ENCODE measurements at regions not wholly inside any gene's neighbourhood (a gene's known extent, or its start where the extent isn't known, plus 50 kb on each side); places are given as distances from the start of the nearest gene placed in this dataset.
"Not testable (repeated sequence)": the region's sequence is repeated elsewhere in the genome, so short reads cannot be mapped to it uniquely, and the experiment has no call there.

DNA sequence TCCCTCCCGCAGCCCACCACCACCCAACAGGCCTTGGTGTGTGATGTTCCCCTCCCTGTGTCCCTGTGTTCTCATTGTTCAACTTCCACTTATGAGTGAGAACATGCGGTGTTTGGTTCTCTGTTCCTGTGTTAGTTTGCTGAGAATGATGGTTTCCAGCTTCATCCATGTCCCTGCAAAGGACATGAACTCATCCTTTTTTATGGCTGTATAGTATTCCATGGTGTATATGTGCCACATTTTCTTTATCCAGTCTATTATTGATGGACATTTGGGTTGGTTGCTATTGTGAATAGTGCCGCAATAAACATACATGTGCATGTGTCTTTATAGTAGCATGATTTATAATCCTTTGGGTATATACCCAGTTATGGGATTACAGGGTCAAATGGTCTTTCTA, 59.1 kb upstream of the RHOBTB1 start:
- TF ChIP-seq, protein P1, sequence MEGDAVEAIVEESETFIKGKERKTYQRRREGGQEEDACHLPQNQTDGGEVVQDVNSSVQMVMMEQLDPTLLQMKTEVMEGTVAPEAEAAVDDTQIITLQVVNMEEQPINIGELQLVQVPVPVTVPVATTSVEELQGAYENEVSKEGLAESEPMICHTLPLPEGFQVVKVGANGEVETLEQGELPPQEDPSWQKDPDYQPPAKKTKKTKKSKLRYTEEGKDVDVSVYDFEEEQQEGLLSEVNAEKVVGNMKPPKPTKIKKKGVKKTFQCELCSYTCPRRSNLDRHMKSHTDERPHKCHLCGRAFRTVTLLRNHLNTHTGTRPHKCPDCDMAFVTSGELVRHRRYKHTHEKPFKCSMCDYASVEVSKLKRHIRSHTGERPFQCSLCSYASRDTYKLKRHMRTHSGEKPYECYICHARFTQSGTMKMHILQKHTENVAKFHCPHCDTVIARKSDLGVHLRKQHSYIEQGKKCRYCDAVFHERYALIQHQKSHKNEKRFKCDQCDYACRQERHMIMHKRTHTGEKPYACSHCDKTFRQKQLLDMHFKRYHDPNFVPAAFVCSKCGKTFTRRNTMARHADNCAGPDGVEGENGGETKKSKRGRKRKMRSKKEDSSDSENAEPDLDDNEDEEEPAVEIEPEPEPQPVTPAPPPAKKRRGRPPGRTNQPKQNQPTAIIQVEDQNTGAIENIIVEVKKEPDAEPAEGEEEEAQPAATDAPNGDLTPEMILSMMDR (conservative IDR thresholded peaks at IDR 0.05; ENCODE audit: low read depth, low read length) = not testable (repeated sequence)
- TF ChIP-seq EZH2phosphoT487 (IDR thresholded peaks at IDR 0.05; ENCODE audit: borderline replicate concordance, low read length); EZH2 (IDR thresholded peaks at IDR 0.05; ENCODE audit: low read length, unreplicated experiment): not testable (repeated sequence)
